HCT116 (cell line): ENCODE measurements at regions not wholly inside any gene's neighbourhood (a gene's known extent, or its start where the extent isn't known, plus 50 kb on each side); places are given as distances from the start of the nearest gene placed in this dataset.

Experiments used
- ATAC-seq: fragments of 200-7000 bp; cut with Tn5 transposase; 2 replicates; pipeline ENCODE4 v1.9.1; 2020; ENCODE audit warnings: mild to moderate bottlenecking, moderate library complexity
- BruUV-seq: library from RNA; stranded (reverse); fragments of 400-500 nt; replicated peaks from 2 replicates; lab custom pipeline; 2021; lab: Mats Ljungman, UMichigan
- CTCF ChIA-PET: fragments of 300-600 bp; sonication (Branson Sonifier 250); formaldehyde crosslinking; loops from one replicate; lab custom pipeline; 2021; ENCODE audit warnings: antibody characterized with exemption; lab: Charles Lee
- POLR2A ChIA-PET: fragments of 300-600, 350-600 bp; sonication (Branson Sonifier 250); formaldehyde crosslinking; loops from one replicate; lab custom pipeline; 2021; ENCODE audit warnings: antibody characterized with exemption; lab: Charles Lee
- RAD21 ChIA-PET, 2 experiments: fragments of 300-600 bp; sonication (Branson Sonifier 250); formaldehyde crosslinking; loops; one replicate each; lab custom pipeline; 2023; ENCODE audit warnings: low total read pairs in 2 of 2; ENCODE audit not compliant: uncharacterized antibody in 2 of 2, unreplicated experiment in 2 of 2, low non-redundant PET in 1 of 2; lab: Charles Lee
- DNase-seq: peaks from one replicate; pipeline ENCODE4 v3.0.0-alpha.2; 2010; ENCODE audit warnings: low read depth, low spot score
- H2AFZ ChIP-seq: fragments of 200-600 bp; shearing (Covaris generic), sonication (generic); 2 replicates; pipeline ENCODE4 v1.6.1; 2017; ENCODE audit warnings: low read depth, mixed run types, mixed read lengths, antibody characterized with exemption, low read length; ENCODE audit not compliant: poor library complexity, severe bottlenecking
- H3K27ac ChIP-seq: 2 replicates; pipeline ENCODE4 v1.5.1; 2012; ENCODE audit warnings: low read depth, low read length
- H3K27me3 ChIP-seq: fragments of 200-600 bp; sonication (generic); 2 replicates; pipeline ENCODE4 v1.6.1; 2016; ENCODE audit warnings: mixed run types, low read length, mixed read lengths; ENCODE audit not compliant: insufficient read depth
- H3K36me3 ChIP-seq, 2 experiments: fragments of 200-500 bp in 1 of 2; fragments of 200-600 bp in 1 of 2; sonication (Bioruptor generic) in 1 of 2; sonication (generic) in 1 of 2; 2 replicates each; pipeline versions ENCODE4 v1.5.1 to v1.6.1; 2014 to 2016; ENCODE audit warnings: low read length in 2 of 2, inconsistent platforms in 1 of 2, mixed read lengths in 1 of 2, mixed run types in 1 of 2; ENCODE audit not compliant: insufficient read depth in 2 of 2, control insufficient read depth in 1 of 2
- H3K4me1 ChIP-seq, 2 experiments: fragments of 200-600 bp in 1 of 2; sonication (generic) in 1 of 2; 2 replicates each; pipeline versions ENCODE4 v1.5.1 to v1.6.1; 2012 to 2017; ENCODE audit warnings: low read length in 2 of 2, inconsistent platforms in 1 of 2, mild to moderate bottlenecking in 1 of 2, mixed read lengths in 1 of 2, mixed run types in 1 of 2, moderate library complexity in 1 of 2; ENCODE audit not compliant: insufficient read depth in 2 of 2, control insufficient read depth in 1 of 2
- H3K4me2 ChIP-seq: fragments of 200-600 bp; sonication (generic); 2 replicates; pipeline ENCODE4 v1.6.1; 2017; ENCODE audit warnings: mixed run types, low read length, mixed read lengths
- H3K4me3 ChIP-seq, 2 experiments: fragments of 200-600 bp in 1 of 2; sonication (generic) in 1 of 2; replicated peaks in 1 of 2; 2 replicates each; pipeline ENCODE4 v1.5.1; 2011 to 2016; ENCODE audit warnings: low read length in 2 of 2, control low read depth in 1 of 2, low read depth in 1 of 2, mild to moderate bottlenecking in 1 of 2, mixed read lengths in 1 of 2, mixed run types in 1 of 2
- H3K79me2 ChIP-seq: fragments of 200-600 bp; sonication (generic); 2 replicates; pipeline ENCODE4 v1.6.1; 2017; ENCODE audit warnings: mild to moderate bottlenecking, mixed run types, low read length, moderate library complexity, mixed read lengths; ENCODE audit not compliant: insufficient read depth
- H3K9ac ChIP-seq: fragments of 200-600 bp; sonication (generic); 2 replicates; pipeline ENCODE4 v1.6.1; 2016; ENCODE audit warnings: low read length, mixed read lengths
- H3K9me2 ChIP-seq: fragments of 200-600 bp; sonication (generic), shearing (Covaris generic); 2 replicates; pipeline ENCODE4 v1.6.1; 2017; ENCODE audit warnings: mixed run types, mild to moderate bottlenecking, moderate library complexity; ENCODE audit not compliant: insufficient read depth
- H3K9me3 ChIP-seq, 2 experiments: fragments of 200-500 bp in 1 of 2; fragments of 200-600 bp in 1 of 2; sonication (Bioruptor generic) in 1 of 2; sonication (generic) in 1 of 2; 2 replicates each; pipeline ENCODE4 v1.6.1; 2014 to 2017; ENCODE audit warnings: low read length in 2 of 2, mixed read lengths in 2 of 2, inconsistent platforms in 1 of 2, low read depth in 1 of 2, mild to moderate bottlenecking in 1 of 2, mixed run types in 1 of 2, moderate library complexity in 1 of 2; ENCODE audit not compliant: control insufficient read depth in 1 of 2, insufficient read depth in 1 of 2
- H4K20me1 ChIP-seq: fragments of 200-600 bp; sonication (generic), shearing (Covaris generic); 2 replicates; pipeline ENCODE4 v1.6.1; 2017; ENCODE audit warnings: mixed run types, mild to moderate bottlenecking, moderate library complexity; ENCODE audit not compliant: insufficient read depth
- CBX3 ChIP-seq: IDR thresholded peaks from 2 replicates; pipeline ENCODE4 v1.6.1; 2012; ENCODE audit warnings: low read depth
- CEBPB ChIP-seq: IDR thresholded peaks from 2 replicates; pipeline ENCODE4 v1.6.1; 2012; ENCODE audit warnings: low read depth
- ELF1 ChIP-seq: IDR thresholded peaks from 2 replicates; pipeline ENCODE4 v1.6.1; 2012; ENCODE audit warnings: low read depth, borderline replicate concordance
- EZH2 ChIP-seq: fragments of 200-600 bp; sonication (generic); IDR thresholded peaks from 2 replicates; pipeline ENCODE4 v1.6.1; 2017; ENCODE audit warnings: antibody characterized with exemption, mixed run types
- EZH2phosphoT487 ChIP-seq: fragments of 200-600 bp; IDR thresholded peaks from 2 replicates; pipeline ENCODE4 v1.6.1; 2018; ENCODE audit warnings: antibody characterized with exemption, borderline replicate concordance
- FOSL1 ChIP-seq: IDR thresholded peaks from 2 replicates; pipeline ENCODE4 v1.6.1; 2012; ENCODE audit warnings: low read depth
- JUND ChIP-seq: IDR thresholded peaks from 2 replicates; pipeline ENCODE4 v1.6.1; 2012
- POLR2A ChIP-seq: IDR thresholded peaks from 2 replicates; pipeline ENCODE4 v1.7.0; 2011; ENCODE audit warnings: borderline replicate concordance; ENCODE audit not compliant: insufficient read depth, insufficient read length; ENCODE audit errors: extremely low read depth
- POLR2AphosphoS5 ChIP-seq: IDR thresholded peaks from 2 replicates; pipeline ENCODE4 v1.6.1; 2011; ENCODE audit warnings: mild to moderate bottlenecking, low read depth, low read length, moderate library complexity
- RAD21 ChIP-seq: IDR thresholded peaks from 2 replicates; pipeline ENCODE4 v1.6.1; 2012; ENCODE audit warnings: low read depth, mild to moderate bottlenecking
- SIN3A ChIP-seq: IDR thresholded peaks from 2 replicates; pipeline ENCODE4 v1.6.1; 2012; ENCODE audit warnings: low read depth
- SP1 ChIP-seq: IDR thresholded peaks from 2 replicates; pipeline ENCODE4 v1.6.1; 2012; ENCODE audit warnings: low read depth
- SRF ChIP-seq: IDR thresholded peaks from 2 replicates; pipeline ENCODE4 v1.6.1; 2012; ENCODE audit warnings: low read depth
- YY1 ChIP-seq: IDR thresholded peaks from 2 replicates; pipeline ENCODE4 v1.6.1; 2011; ENCODE audit warnings: low read length, low read depth, moderate library complexity, mild to moderate bottlenecking; ENCODE audit not compliant: insufficient replicate concordance; ENCODE audit errors: extremely low read depth
- ZFX ChIP-seq: fragments of 450-650 bp; IDR thresholded peaks from 2 replicates; pipeline ENCODE4 v1.6.1; 2017
- ZNF274 ChIP-seq: fragments of 200-500 bp; sonication (Bioruptor generic); IDR thresholded peaks from 2 replicates; pipeline ENCODE4 v1.6.1; 2014; ENCODE audit warnings: mild to moderate bottlenecking, low read depth, low read length, inconsistent platforms
- intact Hi-C: fragments of 100-400 bp; cut with micrococcal nuclease; formaldehyde crosslinking; loops from 2 replicates; pipeline ENCODE4 v1.10.0; 2022
- TF ChIP-seq, protein P1 (sequence below): IDR thresholded peaks from 2 replicates; pipeline ENCODE4 v1.6.1; 2012
- TF ChIP-seq, protein P2 (sequence below): IDR thresholded peaks from 2 replicates; pipeline ENCODE4 v1.6.1; 2012
- TF ChIP-seq, protein P3 (sequence below), 3 experiments: fragments of 200-600 bp in 1 of 3; sonication (generic) in 1 of 3; IDR thresholded peaks in 2 of 3; conservative IDR thresholded peaks in 1 of 3; 2 replicates each; pipeline ENCODE4 v1.5.1; 2012 to 2017; ENCODE audit warnings: low read depth in 2 of 3, low read length in 2 of 3, antibody characterized with exemption in 1 of 3, borderline replicate concordance in 1 of 3, control low read depth in 1 of 3, mild to moderate bottlenecking in 1 of 3, mixed read lengths in 1 of 3, mixed run types in 1 of 3, moderate library complexity in 1 of 3; ENCODE audit not compliant: insufficient read depth in 1 of 3

- Histone ChIP-seq H2AFZ (no peak overlapping the region), H3K4me2 (no peak overlapping the region), H3K4me1 (no peaks in the 10 kb centered on the region), H3K9me3 (peaks cover 11 to 18% of the 10 kb centered on the region in 2 experiments; a peak in 2 of 4 replicates), H4K20me1 (no peaks in the 10 kb centered on the region), H3K79me2 (no peaks in the 10 kb centered on the region), H3K27ac (no peak overlapping the region), H3K36me3 (no peaks in the 10 kb centered on the region)
- ChIA-PET RAD21 (no interaction called here), CTCF (no interaction called here)
- no TSS peak for BruUV-seq
- no peak for DNase-seq
- ATAC-seq: no peak
- TF ChIP-seq SRF (no peak), FOSL1 (no peak), EZH2phosphoT487 (no peak), ZNF274 (no peak), YY1 (no peak), JUND (no peak), CBX3 (no peak), SP1 (no peak), EZH2 (no peak), ZFX (no peak), POLR2A (no peak), POLR2AphosphoS5 (no peak), CEBPB (no peak), RAD21 (no peak), ELF1 (no peak), SIN3A (no peak)
- TF ChIP-seq, protein P1, sequence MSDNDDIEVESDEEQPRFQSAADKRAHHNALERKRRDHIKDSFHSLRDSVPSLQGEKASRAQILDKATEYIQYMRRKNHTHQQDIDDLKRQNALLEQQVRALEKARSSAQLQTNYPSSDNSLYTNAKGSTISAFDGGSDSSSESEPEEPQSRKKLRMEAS: no peak
- TF ChIP-seq, protein P2, sequence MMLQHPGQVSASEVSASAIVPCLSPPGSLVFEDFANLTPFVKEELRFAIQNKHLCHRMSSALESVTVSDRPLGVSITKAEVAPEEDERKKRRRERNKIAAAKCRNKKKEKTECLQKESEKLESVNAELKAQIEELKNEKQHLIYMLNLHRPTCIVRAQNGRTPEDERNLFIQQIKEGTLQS: no peak
- TF ChIP-seq, protein P3, sequence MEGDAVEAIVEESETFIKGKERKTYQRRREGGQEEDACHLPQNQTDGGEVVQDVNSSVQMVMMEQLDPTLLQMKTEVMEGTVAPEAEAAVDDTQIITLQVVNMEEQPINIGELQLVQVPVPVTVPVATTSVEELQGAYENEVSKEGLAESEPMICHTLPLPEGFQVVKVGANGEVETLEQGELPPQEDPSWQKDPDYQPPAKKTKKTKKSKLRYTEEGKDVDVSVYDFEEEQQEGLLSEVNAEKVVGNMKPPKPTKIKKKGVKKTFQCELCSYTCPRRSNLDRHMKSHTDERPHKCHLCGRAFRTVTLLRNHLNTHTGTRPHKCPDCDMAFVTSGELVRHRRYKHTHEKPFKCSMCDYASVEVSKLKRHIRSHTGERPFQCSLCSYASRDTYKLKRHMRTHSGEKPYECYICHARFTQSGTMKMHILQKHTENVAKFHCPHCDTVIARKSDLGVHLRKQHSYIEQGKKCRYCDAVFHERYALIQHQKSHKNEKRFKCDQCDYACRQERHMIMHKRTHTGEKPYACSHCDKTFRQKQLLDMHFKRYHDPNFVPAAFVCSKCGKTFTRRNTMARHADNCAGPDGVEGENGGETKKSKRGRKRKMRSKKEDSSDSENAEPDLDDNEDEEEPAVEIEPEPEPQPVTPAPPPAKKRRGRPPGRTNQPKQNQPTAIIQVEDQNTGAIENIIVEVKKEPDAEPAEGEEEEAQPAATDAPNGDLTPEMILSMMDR (IDR thresholded peaks at IDR 0.05 in 2 of 3, conservative IDR thresholded peaks at IDR 0.05 in 1 of 3; ENCODE audit: borderline replicate concordance in 1 of 3, insufficient read depth in 1 of 3, low read depth in 2 of 3, low read length in 2 of 3): no peak
- TF ChIP-seq, all 23 proteins: peak for 0
- Histone ChIP-seq H3K9ac (no peak overlapping the region), H3K4me3 (no peak overlapping the region), H3K9me2 (no peaks in the 10 kb centered on the region), H3K27me3 (no peaks in the 10 kb centered on the region)
- intact Hi-C loops: no loop called here
- POLR2A ChIA-PET: no interaction called here
Measured at GRCh38 chr4:60794372-60794771, 405.8 kb upstream of the ADGRL3 start.
